KMS-11 (cell line): ENCODE measurements at regions not wholly inside any gene's neighbourhood (a gene's known extent, or its start where the extent isn't known, plus 50 kb on each side); places are given as distances from the start of the nearest gene placed in this dataset.

ENCODE experiments used
- H2AFZ ChIP-seq: fragments of 200-600 bp; sonication (generic); 2 replicates; pipeline ENCODE4 v1.6.1; 2016; ENCODE audit warnings: antibody characterized with exemption, mixed run types, low read depth
- H3K27ac ChIP-seq: fragments of 200-600 bp; sonication (generic); 2 replicates; pipeline ENCODE4 v1.6.1; 2016; ENCODE audit warnings: mild to moderate bottlenecking, mixed run types
- H3K27me3 ChIP-seq: fragments of 200-600 bp; sonication (generic); 2 replicates; pipeline ENCODE4 v1.6.1; 2017; ENCODE audit warnings: mild to moderate bottlenecking, low read depth, mixed run types, moderate library complexity; ENCODE audit not compliant: insufficient read depth
- H3K36me3 ChIP-seq: fragments of 200-600 bp; sonication (generic); 2 replicates; pipeline ENCODE4 v1.6.1; 2017; ENCODE audit warnings: mild to moderate bottlenecking, mixed run types; ENCODE audit not compliant: insufficient read depth
- H3K4me1 ChIP-seq: fragments of 200-600 bp; sonication (generic); 2 replicates; pipeline ENCODE4 v1.6.1; 2016; ENCODE audit warnings: mild to moderate bottlenecking, low read depth, mixed run types; ENCODE audit not compliant: poor library complexity, severe bottlenecking
- H3K4me2 ChIP-seq: fragments of 200-600 bp; sonication (generic); 2 replicates; pipeline ENCODE4 v1.7.0; 2016; ENCODE audit warnings: mild to moderate bottlenecking, mixed run types
- H3K4me3 ChIP-seq: fragments of 200-600 bp; sonication (generic); IDR thresholded peaks from 2 replicates; pipeline ENCODE4 v1.6.1; 2017; ENCODE audit warnings: low read depth, low read length, mixed read lengths; ENCODE audit not compliant: insufficient read depth
- H3K79me2 ChIP-seq: fragments of 200-600 bp; sonication (generic); 2 replicates; pipeline ENCODE4 v1.6.1; 2016; ENCODE audit warnings: low read depth, mixed run types; ENCODE audit not compliant: insufficient read depth
- H3K9ac ChIP-seq: fragments of 200-600 bp; sonication (generic); 2 replicates; pipeline ENCODE4 v1.6.1; 2016; ENCODE audit warnings: mild to moderate bottlenecking, mixed run types
- H4K20me1 ChIP-seq: fragments of 200-600 bp; sonication (generic); 2 replicates; pipeline ENCODE4 v1.6.1; 2016; ENCODE audit warnings: mild to moderate bottlenecking, mixed run types; ENCODE audit not compliant: insufficient read depth
- TF ChIP-seq, protein P1 (sequence below): fragments of 200-600 bp; sonication (generic); conservative IDR thresholded peaks from 2 replicates; pipeline ENCODE4 v1.6.1; 2017; ENCODE audit warnings: low read depth, mild to moderate bottlenecking, antibody characterized with exemption, low read length, moderate library complexity, mixed read lengths

DNA sequence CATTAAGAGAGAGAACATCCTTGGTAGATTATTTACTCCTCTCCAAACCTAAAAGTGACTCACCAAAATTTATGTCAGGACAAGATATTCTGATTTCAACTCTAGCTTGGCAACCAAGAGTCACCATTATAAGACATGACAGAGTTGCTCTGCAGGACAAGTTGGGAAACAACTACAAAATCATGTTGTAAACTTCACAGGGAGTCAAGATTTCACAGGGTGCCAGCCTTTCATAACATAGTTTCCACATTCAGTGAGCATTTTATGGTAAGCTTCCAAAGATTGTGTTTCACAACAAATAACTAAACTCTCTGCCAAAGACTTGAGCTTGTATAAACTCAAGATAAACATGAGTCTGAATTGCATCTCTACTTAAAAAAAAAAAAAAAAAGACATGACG is 121.0 kb upstream of the DIAPH2 start:
- Histone ChIP-seq H3K4me1 (no peaks in the 10 kb centered on the region), H3K79me2 (no peaks in the 10 kb centered on the region), H3K36me3 (no peaks in the 10 kb centered on the region), H2AFZ (no peak overlapping the region), H3K4me2 (no peak overlapping the region), H3K27ac (no peak overlapping the region), H3K9ac (no peak overlapping the region), H3K4me3 (no peak overlapping the region), H3K27me3 (no peaks in the 10 kb centered on the region), H4K20me1 (no peaks in the 10 kb centered on the region)
- TF ChIP-seq, protein P1, sequence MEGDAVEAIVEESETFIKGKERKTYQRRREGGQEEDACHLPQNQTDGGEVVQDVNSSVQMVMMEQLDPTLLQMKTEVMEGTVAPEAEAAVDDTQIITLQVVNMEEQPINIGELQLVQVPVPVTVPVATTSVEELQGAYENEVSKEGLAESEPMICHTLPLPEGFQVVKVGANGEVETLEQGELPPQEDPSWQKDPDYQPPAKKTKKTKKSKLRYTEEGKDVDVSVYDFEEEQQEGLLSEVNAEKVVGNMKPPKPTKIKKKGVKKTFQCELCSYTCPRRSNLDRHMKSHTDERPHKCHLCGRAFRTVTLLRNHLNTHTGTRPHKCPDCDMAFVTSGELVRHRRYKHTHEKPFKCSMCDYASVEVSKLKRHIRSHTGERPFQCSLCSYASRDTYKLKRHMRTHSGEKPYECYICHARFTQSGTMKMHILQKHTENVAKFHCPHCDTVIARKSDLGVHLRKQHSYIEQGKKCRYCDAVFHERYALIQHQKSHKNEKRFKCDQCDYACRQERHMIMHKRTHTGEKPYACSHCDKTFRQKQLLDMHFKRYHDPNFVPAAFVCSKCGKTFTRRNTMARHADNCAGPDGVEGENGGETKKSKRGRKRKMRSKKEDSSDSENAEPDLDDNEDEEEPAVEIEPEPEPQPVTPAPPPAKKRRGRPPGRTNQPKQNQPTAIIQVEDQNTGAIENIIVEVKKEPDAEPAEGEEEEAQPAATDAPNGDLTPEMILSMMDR, result no peak

DNA sequence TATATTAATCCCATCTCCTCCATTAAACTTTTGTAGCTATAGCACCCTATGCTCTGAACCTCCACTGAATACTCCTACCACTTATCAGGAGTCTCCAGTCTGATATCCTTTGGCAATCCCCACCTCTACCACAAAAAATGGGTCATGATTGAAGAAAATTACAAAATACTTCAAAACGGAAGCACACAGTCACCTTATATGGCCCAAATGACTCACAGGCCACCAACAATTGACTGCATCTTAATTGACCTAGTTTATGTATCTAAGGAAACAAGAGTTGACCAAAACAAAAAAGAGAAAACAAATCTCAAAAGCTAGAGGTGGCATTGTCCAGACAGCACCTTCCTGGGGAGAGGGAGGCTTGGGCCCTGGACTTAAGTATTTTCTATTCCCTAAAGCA is 120.0 kb upstream of the DIAPH2 start:
- H3K27ac ChIP-seq, result no peak overlapping the region
- H3K4me2 ChIP-seq, result no peak overlapping the region
- no peak overlapping the region for H2AFZ ChIP-seq
- H4K20me1 ChIP-seq, result no peaks in the 10 kb centered on the region
- no peaks in the 10 kb centered on the region for H3K36me3 ChIP-seq
- no peak overlapping the region for H3K4me3 ChIP-seq
- H3K79me2 ChIP-seq, result no peaks in the 10 kb centered on the region
- H3K27me3 ChIP-seq, result no peaks in the 10 kb centered on the region
- H3K9ac ChIP-seq, result no peak overlapping the region
- TF ChIP-seq, protein P1, result no peak
- H3K4me1 ChIP-seq, result no peaks in the 10 kb centered on the region

GRCh38 chrX:96566878-96567277 is 117.8 kb upstream of the DIAPH2 start:
- Histone ChIP-seq H3K27me3 (no peaks in the 10 kb centered on the region), H3K27ac (no peak overlapping the region)
- TF ChIP-seq, protein P1, result no peak

GRCh38 chrX:96568071-96568470 is 116.6 kb upstream of the DIAPH2 start:
- Histone ChIP-seq H3K9ac (no peak overlapping the region), H3K27me3 (no peaks in the 10 kb centered on the region), H2AFZ (no peak overlapping the region), H3K4me2 (no peak overlapping the region), H3K4me1 (no peaks in the 10 kb centered on the region), H3K4me3 (no peak overlapping the region), H3K27ac (no peak overlapping the region), H4K20me1 (no peaks in the 10 kb centered on the region), H3K79me2 (no peaks in the 10 kb centered on the region), H3K36me3 (no peaks in the 10 kb centered on the region)
- TF ChIP-seq, protein P1, result no peak

More at GRCh38 chrX:96566878-96567277, 117.8 kb upstream of the DIAPH2 start:
- Histone ChIP-seq H3K36me3 (no peaks in the 10 kb centered on the region), H3K4me1 (no peaks in the 10 kb centered on the region), H4K20me1 (no peaks in the 10 kb centered on the region), H3K4me3 (no peak overlapping the region), H2AFZ (no peak overlapping the region), H3K9ac (no peak overlapping the region), H3K4me2 (no peak overlapping the region), H3K79me2 (no peaks in the 10 kb centered on the region)

DNA sequence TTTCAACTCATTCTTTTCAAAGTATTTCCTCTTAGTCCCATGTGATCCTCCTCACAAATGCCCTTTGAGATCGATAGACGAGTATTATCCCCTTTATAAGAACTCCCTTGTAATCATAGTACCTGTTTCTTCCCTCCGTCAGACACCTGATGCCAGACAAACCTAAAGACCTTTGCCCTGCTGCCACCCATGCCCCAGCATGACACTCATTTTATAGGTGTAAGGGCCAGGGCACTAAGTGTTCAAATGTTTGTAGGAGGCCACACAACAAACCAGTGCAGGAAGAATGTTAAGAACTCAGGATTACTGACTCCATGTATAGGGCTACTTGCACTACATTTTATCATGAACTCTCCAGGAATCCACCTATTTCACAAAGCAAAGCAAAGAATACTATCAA is 115.6 kb upstream of the DIAPH2 start:
- Histone ChIP-seq H4K20me1 (no peaks in the 10 kb centered on the region), H3K9ac (no peak overlapping the region), H2AFZ (no peak overlapping the region), H3K4me2 (no peak overlapping the region), H3K27me3 (no peaks in the 10 kb centered on the region), H3K79me2 (no peaks in the 10 kb centered on the region), H3K4me3 (no peak overlapping the region), H3K4me1 (no peaks in the 10 kb centered on the region), H3K36me3 (no peaks in the 10 kb centered on the region), H3K27ac (no peak overlapping the region)
- TF ChIP-seq, protein P1, result no peak
